ENCODE measurements at regions not wholly inside any gene's neighbourhood (a gene's known extent, or its start where the extent isn't known, plus 50 kb on each side); places are given as distances from the start of the nearest gene placed in this dataset.

GRCh38 chr6:1253816-1254215, 58.1 kb upstream of the FOXQ1 start:
- TF ChIP-seq, protein P1, sequence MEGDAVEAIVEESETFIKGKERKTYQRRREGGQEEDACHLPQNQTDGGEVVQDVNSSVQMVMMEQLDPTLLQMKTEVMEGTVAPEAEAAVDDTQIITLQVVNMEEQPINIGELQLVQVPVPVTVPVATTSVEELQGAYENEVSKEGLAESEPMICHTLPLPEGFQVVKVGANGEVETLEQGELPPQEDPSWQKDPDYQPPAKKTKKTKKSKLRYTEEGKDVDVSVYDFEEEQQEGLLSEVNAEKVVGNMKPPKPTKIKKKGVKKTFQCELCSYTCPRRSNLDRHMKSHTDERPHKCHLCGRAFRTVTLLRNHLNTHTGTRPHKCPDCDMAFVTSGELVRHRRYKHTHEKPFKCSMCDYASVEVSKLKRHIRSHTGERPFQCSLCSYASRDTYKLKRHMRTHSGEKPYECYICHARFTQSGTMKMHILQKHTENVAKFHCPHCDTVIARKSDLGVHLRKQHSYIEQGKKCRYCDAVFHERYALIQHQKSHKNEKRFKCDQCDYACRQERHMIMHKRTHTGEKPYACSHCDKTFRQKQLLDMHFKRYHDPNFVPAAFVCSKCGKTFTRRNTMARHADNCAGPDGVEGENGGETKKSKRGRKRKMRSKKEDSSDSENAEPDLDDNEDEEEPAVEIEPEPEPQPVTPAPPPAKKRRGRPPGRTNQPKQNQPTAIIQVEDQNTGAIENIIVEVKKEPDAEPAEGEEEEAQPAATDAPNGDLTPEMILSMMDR (IDR thresholded peaks at IDR 0.05) = no peak
- no peak for TF ChIP-seq POLR2A (IDR thresholded peaks at IDR 0.05)

Data from breast epithelium (tissue), 3 donors.